B cell (primary cell): ENCODE measurements at regions not wholly inside any gene's neighbourhood (a gene's known extent, or its start where the extent isn't known, plus 50 kb on each side); places are given as distances from the start of the nearest gene placed in this dataset.

Source experiments
- CTCF ChIP-seq: fragments of 200-600 bp; IDR thresholded peaks from one replicate; pipeline ENCODE4 v1.8.0; 2022; ENCODE audit warnings: antibody characterized with exemption, mild to moderate bottlenecking
- EZH2 ChIP-seq: IDR thresholded peaks from 2 replicates; pipeline ENCODE4 v1.6.1; 2012; ENCODE audit warnings: borderline replicate concordance, low read depth, mild to moderate bottlenecking, moderate library complexity, low read length; ENCODE audit not compliant: insufficient read depth, poor library complexity, severe bottlenecking

- TF ChIP-seq CTCF = no peak
- TF ChIP-seq EZH2 = no peak
These were observed 102.8 kb upstream of the SLC10A2 start for GRCh38 chr13:103168901-103169508.
